HepG2 (cell line): ENCODE measurements at regions not wholly inside any gene's neighbourhood (a gene's known extent, or its start where the extent isn't known, plus 50 kb on each side); places are given as distances from the start of the nearest gene placed in this dataset.

Experiments
- AFF4 ChIP-seq: sonication (generic); formaldehyde crosslinking; IDR thresholded peaks from 2 replicates; pipeline ENCODE4 v1.4.0; 2020; ENCODE audit warnings: missing genetic modification reagents
- BCLAF1 ChIP-seq: fragments of 450-650 bp; IDR thresholded peaks from 2 replicates; pipeline ENCODE4 v1.6.1; 2017; ENCODE audit warnings: mild to moderate bottlenecking
- FOXK2 ChIP-seq: fragments of 450-650 bp; IDR thresholded peaks from 2 replicates; pipeline ENCODE4 v1.6.1; 2016
- KDM5B ChIP-seq: sonication (generic); formaldehyde crosslinking; IDR thresholded peaks from 2 replicates; pipeline ENCODE4 v1.4.0; 2020; ENCODE audit warnings: missing genetic modification reagents, mild to moderate bottlenecking, borderline replicate concordance
- MIXL1 ChIP-seq: IDR thresholded peaks from 2 replicates; pipeline ENCODE4 v1.6.1; 2016
- PHF8 ChIP-seq: sonication (generic); formaldehyde crosslinking; IDR thresholded peaks from 2 replicates; pipeline ENCODE4 v1.5.0; 2020; ENCODE audit warnings: missing genetic modification reagents
- REPIN1 ChIP-seq: sonication (generic); formaldehyde crosslinking; IDR thresholded peaks from 2 replicates; pipeline ENCODE4 v1.8.0; 2022; ENCODE audit warnings: missing genetic modification reagents, low read depth, mild to moderate bottlenecking, borderline replicate concordance
- TEF ChIP-seq: sonication (generic); formaldehyde crosslinking; IDR thresholded peaks from 2 replicates; pipeline ENCODE4 v1.5.0; 2020; ENCODE audit warnings: missing genetic modification reagents
- THAP7 ChIP-seq: sonication (generic); formaldehyde crosslinking; IDR thresholded peaks from 2 replicates; pipeline ENCODE4 v1.8.1; 2023; ENCODE audit warnings: mild to moderate bottlenecking, missing genetic modification reagents
- TOE1 ChIP-seq: sonication (generic); formaldehyde crosslinking; IDR thresholded peaks from 2 replicates; pipeline ENCODE4 v1.4.0; 2020; ENCODE audit warnings: mild to moderate bottlenecking, missing genetic modification reagents
- ZNF205 ChIP-seq: IDR thresholded peaks from 2 replicates; pipeline ENCODE4 v1.6.1; 2018; ENCODE audit warnings: missing biosample characterization, missing genetic modification reagents
- ZNF224 ChIP-seq: sonication (generic); formaldehyde crosslinking; IDR thresholded peaks from 2 replicates; pipeline ENCODE4 v1.5.0; 2020; ENCODE audit warnings: mild to moderate bottlenecking, missing genetic modification reagents
- ZNF775 ChIP-seq: sonication (generic); formaldehyde crosslinking; IDR thresholded peaks from 2 replicates; pipeline ENCODE4 v1.4.0; 2020; ENCODE audit warnings: missing genetic modification reagents, mild to moderate bottlenecking, moderate library complexity, borderline replicate concordance
- ZNF850 ChIP-seq: sonication (generic); formaldehyde crosslinking; conservative IDR thresholded peaks from 2 replicates; pipeline ENCODE4 v1.9.0; 2021; ENCODE audit warnings: mild to moderate bottlenecking, missing genetic modification reagents
- ZNF883 ChIP-seq: sonication (generic); formaldehyde crosslinking; IDR thresholded peaks from 2 replicates; pipeline ENCODE4 v1.5.1; 2020; ENCODE audit warnings: mild to moderate bottlenecking, missing genetic modification reagents; ENCODE audit errors: not compliant biosample characterization
- ZSCAN30 ChIP-seq: sonication (generic); formaldehyde crosslinking; IDR thresholded peaks from 2 replicates; pipeline ENCODE4 v1.5.0; 2020; ENCODE audit warnings: mild to moderate bottlenecking, missing genetic modification reagents
- TF ChIP-seq, protein P1 (sequence below): sonication (generic); formaldehyde crosslinking; IDR thresholded peaks from 2 replicates; pipeline ENCODE4 v1.5.0; 2020; ENCODE audit warnings: missing genetic modification reagents
- TF ChIP-seq, protein P2 (sequence below): IDR thresholded peaks from 2 replicates; pipeline ENCODE4 v1.6.1; 2016; ENCODE audit warnings: mild to moderate bottlenecking

DNA sequence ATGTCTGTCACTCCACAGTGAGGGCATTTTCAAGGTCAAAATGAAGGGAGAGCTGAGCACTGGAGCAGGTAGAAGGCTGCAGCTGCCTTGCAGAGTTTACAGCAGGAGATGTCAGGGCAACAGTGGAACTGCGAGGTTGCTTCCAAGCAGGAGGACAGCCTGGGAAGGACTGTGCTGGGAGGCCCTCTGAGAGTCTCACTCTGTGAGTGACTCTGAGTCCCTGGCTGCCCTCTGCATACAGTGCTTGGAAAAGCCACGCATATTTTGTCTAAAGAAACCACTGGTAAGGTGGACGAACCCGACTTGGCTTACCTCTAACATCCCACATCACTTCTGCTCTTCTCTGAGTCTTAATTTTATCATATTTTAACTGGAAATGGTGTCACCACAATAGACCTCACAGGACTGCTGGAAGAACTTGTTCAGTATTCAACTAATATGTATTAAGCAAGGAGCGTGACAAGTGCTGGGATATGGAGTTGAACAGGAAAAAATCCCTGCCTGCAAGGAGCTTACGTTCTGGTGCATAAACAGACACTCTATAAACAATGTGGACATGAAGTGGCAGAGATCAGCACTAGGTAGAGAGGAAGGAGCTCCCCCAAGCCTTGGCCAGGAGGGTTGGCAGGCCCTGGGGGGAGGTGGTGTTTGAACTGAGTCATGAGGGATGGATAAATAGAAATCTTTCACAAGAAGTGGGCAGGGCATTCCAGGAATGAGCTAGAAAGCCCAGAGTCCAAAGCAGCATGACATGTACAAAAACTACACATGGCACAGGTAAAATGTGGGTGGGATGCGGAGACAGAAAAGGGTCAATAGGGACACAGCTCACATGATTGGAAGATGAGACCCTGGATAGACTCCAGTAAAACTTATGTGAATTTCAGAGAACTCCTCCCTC is 64.0 kb upstream of the FOXE1 start (continued):
- TF ChIP-seq THAP7 (no peak), ZNF775 (CRISPR knock-in tag) (no peak), REPIN1 (CRISPR knock-in tag) (no peak), PHF8 (CRISPR knock-in tag) (no peak), ZNF205 (CRISPR knock-in tag) (no peak), AFF4 (CRISPR knock-in tag) (no peak), MIXL1 (CRISPR knock-in tag) (no peak), ZNF850 (no peak), TOE1 (CRISPR knock-in tag) (no peak), FOXK2 (no peak), ZNF883 (CRISPR knock-in tag) (no peak), BCLAF1 (no peak), ZSCAN30 (CRISPR knock-in tag) (no peak), KDM5B (CRISPR knock-in tag) (no peak), TEF (CRISPR knock-in tag) (no peak), ZNF224 (CRISPR knock-in tag) (no peak)
- TF ChIP-seq, protein P1, sequence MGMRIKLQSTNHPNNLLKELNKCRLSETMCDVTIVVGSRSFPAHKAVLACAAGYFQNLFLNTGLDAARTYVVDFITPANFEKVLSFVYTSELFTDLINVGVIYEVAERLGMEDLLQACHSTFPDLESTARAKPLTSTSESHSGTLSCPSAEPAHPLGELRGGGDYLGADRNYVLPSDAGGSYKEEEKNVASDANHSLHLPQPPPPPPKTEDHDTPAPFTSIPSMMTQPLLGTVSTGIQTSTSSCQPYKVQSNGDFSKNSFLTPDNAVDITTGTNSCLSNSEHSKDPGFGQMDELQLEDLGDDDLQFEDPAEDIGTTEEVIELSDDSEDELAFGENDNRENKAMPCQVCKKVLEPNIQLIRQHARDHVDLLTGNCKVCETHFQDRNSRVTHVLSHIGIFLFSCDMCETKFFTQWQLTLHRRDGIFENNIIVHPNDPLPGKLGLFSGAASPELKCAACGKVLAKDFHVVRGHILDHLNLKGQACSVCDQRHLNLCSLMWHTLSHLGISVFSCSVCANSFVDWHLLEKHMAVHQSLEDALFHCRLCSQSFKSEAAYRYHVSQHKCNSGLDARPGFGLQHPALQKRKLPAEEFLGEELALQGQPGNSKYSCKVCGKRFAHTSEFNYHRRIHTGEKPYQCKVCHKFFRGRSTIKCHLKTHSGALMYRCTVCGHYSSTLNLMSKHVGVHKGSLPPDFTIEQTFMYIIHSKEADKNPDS (CRISPR knock-in tag) = no peak
- TF ChIP-seq, protein P2, sequence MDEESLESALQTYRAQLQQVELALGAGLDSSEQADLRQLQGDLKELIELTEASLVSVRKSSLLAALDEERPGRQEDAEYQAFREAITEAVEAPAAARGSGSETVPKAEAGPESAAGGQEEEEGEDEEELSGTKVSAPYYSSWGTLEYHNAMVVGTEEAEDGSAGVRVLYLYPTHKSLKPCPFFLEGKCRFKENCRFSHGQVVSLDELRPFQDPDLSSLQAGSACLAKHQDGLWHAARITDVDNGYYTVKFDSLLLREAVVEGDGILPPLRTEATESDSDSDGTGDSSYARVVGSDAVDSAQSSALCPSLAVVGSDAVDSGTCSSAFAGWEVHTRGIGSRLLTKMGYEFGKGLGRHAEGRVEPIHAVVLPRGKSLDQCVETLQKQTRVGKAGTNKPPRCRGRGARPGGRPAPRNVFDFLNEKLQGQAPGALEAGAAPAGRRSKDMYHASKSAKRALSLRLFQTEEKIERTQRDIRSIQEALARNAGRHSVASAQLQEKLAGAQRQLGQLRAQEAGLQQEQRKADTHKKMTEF (CRISPR knock-in tag) = peak; percentile 69; the same call in 1 of the 2 replicates
